H9 (cell line): ENCODE measurements at regions not wholly inside any gene's neighbourhood (a gene's known extent, or its start where the extent isn't known, plus 50 kb on each side); places are given as distances from the start of the nearest gene placed in this dataset.

Experiments
- DNase-seq: peaks from one replicate; pipeline ENCODE4 v3.0.0-alpha.2; 2017
- H2AFZ ChIP-seq: one replicate; pipeline ENCODE4 v1.6.1; 2013; ENCODE audit warnings: mild to moderate bottlenecking, low read length, control low read depth, moderate library complexity
- H2AK5ac ChIP-seq: 2 replicates; pipeline ENCODE4 v1.6.1; 2013; ENCODE audit warnings: low read length, control low read depth, mixed read lengths; ENCODE audit not compliant: insufficient read length
- H2BK120ac ChIP-seq: one replicate; pipeline ENCODE4 v1.6.1; 2013; ENCODE audit warnings: low read depth, mild to moderate bottlenecking, low read length, control low read depth, inconsistent platforms; ENCODE audit not compliant: poor library complexity, severe bottlenecking
- H2BK12ac ChIP-seq: 2 replicates; pipeline ENCODE4 v1.6.1; 2013; ENCODE audit warnings: low read length, control low read depth, mixed read lengths, low read depth; ENCODE audit not compliant: insufficient read length
- H2BK15ac ChIP-seq: 2 replicates; pipeline ENCODE4 v1.6.1; 2013; ENCODE audit warnings: low read depth, low read length, control low read depth
- H2BK20ac ChIP-seq: one replicate; pipeline ENCODE4 v1.6.1; 2013; ENCODE audit warnings: low read depth, mild to moderate bottlenecking, low read length, control low read depth, inconsistent platforms; ENCODE audit not compliant: poor library complexity, severe bottlenecking
- H2BK5ac ChIP-seq: 2 replicates; pipeline ENCODE4 v1.6.1; 2013; ENCODE audit warnings: low read length, control low read depth, mixed read lengths; ENCODE audit not compliant: insufficient read length
- H3K14ac ChIP-seq: 2 replicates; pipeline ENCODE4 v1.6.1; 2013; ENCODE audit warnings: low read length, control low read depth; ENCODE audit not compliant: insufficient read depth
- H3K18ac ChIP-seq: 2 replicates; pipeline ENCODE4 v1.6.1; 2013; ENCODE audit warnings: low read depth, mild to moderate bottlenecking, mixed read lengths, low read length, control low read depth; ENCODE audit not compliant: insufficient read length
- H3K23ac ChIP-seq: 2 replicates; pipeline ENCODE4 v1.6.1; 2013; ENCODE audit warnings: low read length, control low read depth, mixed read lengths, low read depth; ENCODE audit not compliant: insufficient read length
- H3K23me2 ChIP-seq: 2 replicates; pipeline ENCODE4 v1.6.1; 2013; ENCODE audit warnings: low read depth, mild to moderate bottlenecking, mixed read lengths, low read length, control low read depth; ENCODE audit not compliant: insufficient read length, poor library complexity, severe bottlenecking
- H3K27ac ChIP-seq: 2 replicates; pipeline ENCODE4 v1.5.1; 2013; ENCODE audit warnings: low read length, control low read depth, mixed read lengths, low read depth; ENCODE audit not compliant: insufficient read length
- H3K27me3 ChIP-seq: 2 replicates; pipeline ENCODE4 v1.6.1; 2013; ENCODE audit warnings: low read length, control low read depth, inconsistent platforms; ENCODE audit not compliant: insufficient read depth
- H3K4ac ChIP-seq: 2 replicates; pipeline ENCODE4 v1.6.1; 2013; ENCODE audit warnings: low read depth, mild to moderate bottlenecking, control low read depth, inconsistent platforms, low read length, moderate library complexity
- H3K4me1 ChIP-seq: 2 replicates; pipeline ENCODE4 v1.6.1; 2013; ENCODE audit warnings: low read length, control low read depth, inconsistent platforms; ENCODE audit not compliant: insufficient read depth
- H3K4me2 ChIP-seq: 2 replicates; pipeline ENCODE4 v1.6.1; 2013; ENCODE audit warnings: low read length, control low read depth, mixed read lengths; ENCODE audit not compliant: insufficient read length, insufficient read depth
- H3K56ac ChIP-seq: 2 replicates; pipeline ENCODE4 v1.6.1; 2013; ENCODE audit warnings: low read depth, mild to moderate bottlenecking, mixed read lengths, low read length, control low read depth; ENCODE audit not compliant: insufficient read length
- H3K79me1 ChIP-seq: 2 replicates; pipeline ENCODE4 v1.6.1; 2013; ENCODE audit warnings: low read depth, mild to moderate bottlenecking, moderate library complexity, low read length, control low read depth, inconsistent platforms; ENCODE audit not compliant: insufficient read depth, poor library complexity, severe bottlenecking
- H3K79me2 ChIP-seq: 2 replicates; pipeline ENCODE4 v1.6.1; 2013; ENCODE audit warnings: low read length, control low read depth, inconsistent platforms; ENCODE audit not compliant: insufficient read depth
- H3K9ac ChIP-seq: 2 replicates; pipeline ENCODE4 v1.6.1; 2013; ENCODE audit warnings: low read length, control low read depth, mixed read lengths; ENCODE audit not compliant: insufficient read length; ENCODE audit errors: extremely low read depth
- H3K9me3 ChIP-seq: one replicate; pipeline ENCODE4 v1.6.1; 2013; ENCODE audit warnings: low read depth, low read length, inconsistent platforms; ENCODE audit not compliant: control insufficient read depth
- H3T11ph ChIP-seq: one replicate; pipeline ENCODE4 v1.6.1; 2013; ENCODE audit warnings: mild to moderate bottlenecking, low read length, control low read depth, inconsistent platforms
- H4K20me1 ChIP-seq: one replicate; pipeline ENCODE4 v1.6.1; 2013; ENCODE audit not compliant: control insufficient read depth, insufficient read length, insufficient read depth
- H4K5ac ChIP-seq: 2 replicates; pipeline ENCODE4 v1.6.1; 2013; ENCODE audit warnings: low read depth, mild to moderate bottlenecking, mixed read lengths, low read length, control low read depth; ENCODE audit not compliant: insufficient read length
- H4K8ac ChIP-seq: replicated peaks from 2 replicates; pipeline ENCODE4 v1.6.1; 2013; ENCODE audit warnings: low read length, control low read depth, mixed read lengths, low read depth; ENCODE audit not compliant: insufficient read length
- H4K91ac ChIP-seq: 2 replicates; pipeline ENCODE4 v1.6.1; 2013; ENCODE audit warnings: low read depth, mild to moderate bottlenecking, moderate library complexity, mixed read lengths, low read length, control low read depth; ENCODE audit not compliant: insufficient read length
- H3K27ac Mint-ChIP-seq, 3 experiments: 2 replicates in 2 of 3; 3 replicates in 1 of 3; pipeline ENCODE4 v1.8.0; 2020 to 2021; ENCODE audit warnings: mixed read lengths in 3 of 3, mild to moderate bottlenecking in 1 of 3, moderate library complexity in 1 of 3
- H3K27me3 Mint-ChIP-seq: 2 replicates; pipeline ENCODE4 v1.8.0; 2021; ENCODE audit warnings: low read depth, mild to moderate bottlenecking, moderate library complexity, mixed read lengths
- H3K36me3 Mint-ChIP-seq, 3 experiments: 2 replicates in 2 of 3; 3 replicates in 1 of 3; pipeline ENCODE4 v1.8.0; 2020 to 2021; ENCODE audit warnings: low read depth in 3 of 3, mixed read lengths in 3 of 3; ENCODE audit not compliant: insufficient read depth in 1 of 3
- H3K4me1 Mint-ChIP-seq, 2 experiments: 2 replicates each; pipeline ENCODE4 v1.8.0; 2020; ENCODE audit warnings: mixed read lengths in 2 of 2
- H3K4me3 Mint-ChIP-seq, 2 experiments: 2 replicates in 1 of 2; 3 replicates in 1 of 2; pipeline ENCODE4 v1.8.0; 2020 to 2021; ENCODE audit warnings: mild to moderate bottlenecking in 2 of 2, mixed read lengths in 2 of 2, moderate library complexity in 1 of 2
- H3K9me3 Mint-ChIP-seq, 2 experiments: 2 replicates in 1 of 2; 3 replicates in 1 of 2; pipeline ENCODE4 v1.8.0; 2020; ENCODE audit warnings: mild to moderate bottlenecking in 2 of 2, mixed read lengths in 2 of 2, moderate library complexity in 1 of 2
- CTCF ChIP-seq: fragments of 200-600 bp; sonication (generic); conservative IDR thresholded peaks from 3 replicates; pipeline ENCODE4 v1.8.0; 2021; ENCODE audit warnings: antibody characterized with exemption, mild to moderate bottlenecking
- WGBS: extraction: QIAGEN DNeasy Blood & Tissue Kit; methylation state at CpG from one replicate; pipeline ENCODE4 v1.1.7; 2013; ENCODE audit warnings: missing lambda C conversion rate, low lambda C conversion rate, mixed read lengths; ENCODE audit not compliant: insufficient read length; ENCODE audit errors: extremely low coverage; 5-methylcytosine and 5-hydroxymethylcytosine counted together

GRCh38 chr6:167212713-167213005, 54.9 kb upstream of the GPR31 start:
- H3K4ac ChIP-seq = no peak overlapping the region
- no peaks in the 10 kb centered on the region for H3K9me3 ChIP-seq
- no peak overlapping the region for H2BK12ac ChIP-seq
- H2AK5ac ChIP-seq = no peak overlapping the region
- H2BK120ac ChIP-seq = no peak overlapping the region
- no peak overlapping the region for H4K8ac ChIP-seq
- no peaks in the 10 kb centered on the region for H3K79me2 ChIP-seq
- no peak overlapping the region for H3K27ac ChIP-seq
- no peak overlapping the region for H3K56ac ChIP-seq
- H3K14ac ChIP-seq = no peak overlapping the region
- H3T11ph ChIP-seq = no peak overlapping the region
- no peak overlapping the region for H2BK5ac ChIP-seq
- H3K36me3 Mint-ChIP-seq = no peaks in the 10 kb centered on the region; a peak in 1 of 7 replicates
- no peaks in the 10 kb centered on the region; the same call in 1 of the 2 replicates for H3K4me1 ChIP-seq
- no peak overlapping the region for H3K27ac Mint-ChIP-seq
- no peaks in the 10 kb centered on the region for H3K9me3 Mint-ChIP-seq
- no CpG with 5 or more reads among the region's 4 CpGs for WGBS
- no peak overlapping the region for H3K9ac ChIP-seq
- H3K4me2 ChIP-seq = no peak overlapping the region
- no peak for DNase-seq
- H3K4me1 Mint-ChIP-seq = peaks cover 18 to 20% of the 10 kb centered on the region in 2 experiments
- no peak overlapping the region for H2BK15ac ChIP-seq
- H3K23me2 ChIP-seq = no peaks in the 10 kb centered on the region
- no peak overlapping the region for H4K91ac ChIP-seq
- TF ChIP-seq CTCF = no peak
- H2BK20ac ChIP-seq = no peak overlapping the region
- H2AFZ ChIP-seq = no peak overlapping the region
- H3K23ac ChIP-seq = no peak overlapping the region
- H3K4me3 Mint-ChIP-seq = no peak overlapping the region
- peaks cover 3% of the 10 kb centered on the region for H4K20me1 ChIP-seq
- H4K5ac ChIP-seq = no peak overlapping the region
- H3K79me1 ChIP-seq = no peaks in the 10 kb centered on the region
- no peak overlapping the region for H3K18ac ChIP-seq
- peaks cover 6% of the 10 kb centered on the region for H3K27me3 Mint-ChIP-seq
- no peaks in the 10 kb centered on the region for H3K27me3 ChIP-seq
